GM12865 (cell line): ENCODE measurements at regions not wholly inside any gene's neighbourhood (a gene's known extent, or its start where the extent isn't known, plus 50 kb on each side); places are given as distances from the start of the nearest gene placed in this dataset.
A peak's percentile ranks its signal among the peaks of the same experiment; 100 is the strongest.

Source experiments
- DNase-seq: peaks from one replicate; pipeline ENCODE4 v3.0.0; 2010; ENCODE audit warnings: low read depth
- H3K4me3 ChIP-seq: 2 replicates; pipeline ENCODE4 v1.5.1; 2011; ENCODE audit warnings: mild to moderate bottlenecking, low read depth, low read length, control low read depth
- TF ChIP-seq, protein P1 (sequence below): IDR thresholded peaks from 2 replicates; pipeline ENCODE4 v1.5.1; 2011; ENCODE audit warnings: low read length, control low read depth, low read depth, inconsistent platforms; ENCODE audit not compliant: insufficient read depth; ENCODE audit errors: missing control alignments

DNA sequence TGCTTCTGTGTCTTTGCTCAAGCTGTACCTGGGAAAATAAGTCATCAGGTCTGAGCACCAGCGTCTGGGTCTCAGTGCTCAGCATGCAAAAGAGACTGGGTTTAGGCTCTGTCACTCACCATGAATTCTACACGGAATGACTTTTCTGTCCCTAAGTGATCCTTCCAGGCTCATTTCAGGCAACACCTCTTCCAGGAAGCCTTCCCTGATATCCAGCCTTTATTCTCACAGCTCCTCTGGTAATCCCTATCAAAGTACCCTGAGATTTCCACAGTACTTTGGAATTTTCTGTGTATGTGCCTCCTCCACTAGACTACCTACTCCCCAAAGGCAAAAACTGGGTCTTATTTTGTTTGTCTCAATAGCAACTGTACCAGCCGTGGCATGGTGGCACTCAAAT, 92.7 kb upstream of the BOD1 start:
- no peak for DNase-seq
- TF ChIP-seq, protein P1, sequence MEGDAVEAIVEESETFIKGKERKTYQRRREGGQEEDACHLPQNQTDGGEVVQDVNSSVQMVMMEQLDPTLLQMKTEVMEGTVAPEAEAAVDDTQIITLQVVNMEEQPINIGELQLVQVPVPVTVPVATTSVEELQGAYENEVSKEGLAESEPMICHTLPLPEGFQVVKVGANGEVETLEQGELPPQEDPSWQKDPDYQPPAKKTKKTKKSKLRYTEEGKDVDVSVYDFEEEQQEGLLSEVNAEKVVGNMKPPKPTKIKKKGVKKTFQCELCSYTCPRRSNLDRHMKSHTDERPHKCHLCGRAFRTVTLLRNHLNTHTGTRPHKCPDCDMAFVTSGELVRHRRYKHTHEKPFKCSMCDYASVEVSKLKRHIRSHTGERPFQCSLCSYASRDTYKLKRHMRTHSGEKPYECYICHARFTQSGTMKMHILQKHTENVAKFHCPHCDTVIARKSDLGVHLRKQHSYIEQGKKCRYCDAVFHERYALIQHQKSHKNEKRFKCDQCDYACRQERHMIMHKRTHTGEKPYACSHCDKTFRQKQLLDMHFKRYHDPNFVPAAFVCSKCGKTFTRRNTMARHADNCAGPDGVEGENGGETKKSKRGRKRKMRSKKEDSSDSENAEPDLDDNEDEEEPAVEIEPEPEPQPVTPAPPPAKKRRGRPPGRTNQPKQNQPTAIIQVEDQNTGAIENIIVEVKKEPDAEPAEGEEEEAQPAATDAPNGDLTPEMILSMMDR: no peak
- no peak overlapping the region for H3K4me3 ChIP-seq

DNA sequence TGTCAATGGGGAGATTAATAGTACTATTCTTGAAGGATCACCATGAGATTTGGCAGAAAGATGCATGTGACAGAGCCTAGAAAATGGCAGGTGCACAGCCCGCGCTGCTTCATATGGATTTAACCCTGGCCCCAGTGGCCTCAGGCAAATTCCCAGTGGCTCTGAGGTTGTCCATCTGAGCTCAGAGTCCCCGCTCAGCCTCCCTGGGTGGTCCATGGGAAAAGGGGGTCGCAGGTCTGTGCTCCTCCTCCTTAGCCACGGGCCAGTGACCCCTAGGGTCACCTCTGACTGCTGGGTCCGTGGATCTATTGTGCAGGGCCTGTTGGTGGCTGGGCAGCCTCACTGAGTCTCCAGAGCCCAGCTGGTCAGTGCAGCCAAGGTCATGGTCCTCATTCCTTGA, 93.3 kb upstream of the BOD1 start:
- TF ChIP-seq, protein P1: no peak
- no peak for DNase-seq
- H3K4me3 ChIP-seq: no peak overlapping the region

DNA sequence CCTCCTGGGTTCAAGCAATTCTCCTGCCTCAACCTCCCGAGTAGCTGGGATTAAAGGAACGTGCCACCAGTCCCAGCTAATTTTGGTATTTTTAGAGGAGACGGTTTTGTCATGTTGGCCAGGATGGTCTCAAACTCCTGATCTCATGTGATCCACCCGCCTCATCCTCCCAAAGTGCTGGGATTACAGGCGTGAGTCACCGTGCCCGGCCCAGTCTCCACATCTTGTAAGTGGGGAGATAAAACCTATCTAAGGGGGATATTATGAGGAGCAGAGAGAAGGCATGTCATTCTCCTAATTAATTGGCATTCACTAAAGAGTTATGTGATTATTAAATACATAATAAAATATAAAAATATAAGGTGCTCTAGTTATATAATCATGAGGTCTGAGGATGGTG, 94.1 kb upstream of the BOD1 start:
- H3K4me3 ChIP-seq: no peak overlapping the region
- TF ChIP-seq, protein P1: no peak
- no peak for DNase-seq

DNA sequence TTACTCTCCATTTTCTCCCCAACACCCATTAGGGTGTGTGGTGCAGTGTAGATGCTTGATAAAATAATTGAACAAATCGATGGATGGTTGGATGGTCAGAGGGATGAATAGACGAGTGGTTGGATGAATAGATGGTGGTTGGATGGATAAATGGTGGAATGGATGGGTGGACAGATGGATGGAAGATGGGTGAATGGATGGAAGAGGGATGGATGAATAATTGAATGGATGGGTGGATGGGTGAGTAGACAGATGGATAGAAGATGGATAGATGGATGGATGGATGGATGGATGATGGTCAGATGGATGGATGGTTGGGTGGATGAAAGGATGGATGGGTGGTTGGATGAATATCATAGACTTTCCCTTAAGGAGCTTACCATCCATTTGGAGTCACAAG, 95.0 kb upstream of the BOD1 start:
- no peak overlapping the region for H3K4me3 ChIP-seq
- no peak for DNase-seq
- TF ChIP-seq, protein P1: no peak

DNA sequence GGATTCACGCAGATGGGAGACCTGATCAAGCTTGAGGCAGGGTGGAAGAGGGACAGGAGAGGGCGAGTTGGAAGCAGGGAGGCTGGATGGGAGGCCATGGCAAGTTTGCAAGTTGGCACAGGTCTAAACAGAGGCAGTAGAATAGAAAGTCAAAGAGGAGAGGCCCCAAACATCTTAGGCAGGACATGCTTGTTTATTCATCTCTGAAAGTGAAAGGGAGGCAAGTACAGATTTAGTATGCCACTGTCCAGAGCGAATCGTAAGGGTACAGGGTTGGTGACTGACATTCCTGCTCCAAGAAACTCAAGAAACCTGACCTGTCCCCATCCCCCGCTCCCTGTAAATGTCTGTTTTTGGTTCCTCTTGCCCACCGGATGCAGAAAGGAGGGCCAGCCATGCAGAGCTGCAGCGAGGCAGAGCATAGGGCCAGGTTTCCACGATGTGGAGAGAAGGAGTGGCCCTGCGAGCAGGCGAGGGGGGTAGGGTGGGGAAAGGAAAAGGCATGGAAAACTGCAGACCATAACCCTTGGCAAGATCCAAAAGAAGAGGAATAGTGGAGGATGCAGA, 96.2 kb upstream of the BOD1 start:
- peak; percentile 38 for DNase-seq
- TF ChIP-seq, protein P1: no peak
- H3K4me3 ChIP-seq: no peak overlapping the region

DNA sequence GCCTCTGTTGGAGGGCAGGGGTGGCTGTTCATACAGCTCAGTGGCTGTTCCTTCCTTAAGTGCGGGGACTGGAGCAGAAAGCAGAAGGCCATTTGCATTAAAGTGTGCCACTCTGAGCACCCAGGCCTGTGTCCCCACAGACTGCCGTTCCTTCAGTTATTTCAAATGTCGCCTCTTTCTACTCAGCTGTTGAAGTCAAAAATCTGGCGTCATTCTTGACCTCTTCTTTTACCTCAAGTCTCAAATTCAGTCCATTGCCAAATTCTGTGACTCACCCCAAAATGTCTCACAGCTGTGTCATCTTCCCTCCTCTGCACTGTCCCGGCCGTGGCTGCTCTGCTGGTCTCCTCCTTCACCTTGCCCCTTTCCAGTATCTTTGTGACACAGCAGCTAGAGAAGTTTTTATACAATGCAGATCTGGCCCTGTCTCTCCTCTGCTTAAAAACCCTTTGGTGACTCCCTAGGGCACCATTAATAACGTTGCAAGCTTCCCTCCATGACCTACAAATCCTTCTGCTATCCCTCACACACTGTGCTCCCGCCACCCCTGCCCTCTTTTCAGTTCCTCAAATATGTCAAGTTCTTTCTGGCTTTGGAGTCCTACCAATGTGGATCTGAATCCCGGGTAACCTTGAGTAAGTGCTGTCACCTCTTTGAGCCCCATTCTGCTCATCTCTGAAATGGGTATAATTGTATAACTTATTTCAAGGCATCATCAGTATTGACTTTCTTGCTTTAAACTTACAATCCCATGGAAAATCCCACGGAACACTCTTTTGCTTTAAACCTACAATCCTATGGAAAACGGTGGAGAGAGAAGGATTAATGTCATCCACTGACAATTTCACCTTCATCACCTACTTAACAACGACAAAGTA, 98.3 kb upstream of the BOD1 start:
- DNase-seq: no peak
- TF ChIP-seq, protein P1: no peak
- H3K4me3 ChIP-seq: no peak overlapping the region
